ENCODE measurements at regions not wholly inside any gene's neighbourhood (a gene's known extent, or its start where the extent isn't known, plus 50 kb on each side); places are given as distances from the start of the nearest gene placed in this dataset. TPM values are rescaled to one million over a fixed set of nuclear protein-coding genes. Genes with fewer than 3 reads are reported as not detected.

GRCh38 chr12:56839489-56839848 lies 76.3 kb downstream of the HSD17B6 start:
- Histone ChIP-seq H3K9me3 (ENCODE audit: control insufficient read depth, insufficient read depth, low read length) (no peaks in the 10 kb centered on the region), H3K27me3 (ENCODE audit: control insufficient read depth, insufficient read depth, low read length) (peaks cover 9% of the 10 kb centered on the region), H3K4me3 (ENCODE audit: low read depth, low read length) (no peak overlapping the region), H3K27ac (ENCODE audit: low read depth, low read length) (no peak overlapping the region)
- POLR2A ChIA-PET: no interaction called here
- CTCF ChIA-PET: interaction anchor here (1.1 to 1.4 kb wide), 2 partner anchors 17 to 149 kb away, joined by 3 to 19 read pairs; no protein-coding TSS in a partner anchor
- DNase-seq (ENCODE audit: low read depth, low spot score): no peak
- no peak for TF ChIP-seq CTCF (IDR thresholded peaks at IDR 0.05; ENCODE audit: low read depth, low read length)

GRCh38 chr12:56838621-56839488 lies 75.7 kb downstream of the HSD17B6 start:
- ChIA-PET CTCF (interaction anchor here (0.5 to 1.4 kb wide), 2 partner anchors 82 to 149 kb away, joined by 5 to 19 read pairs; no protein-coding TSS in a partner anchor), POLR2A (no interaction called here)
- Histone ChIP-seq H3K4me3 (ENCODE audit: low read depth, low read length) (no peak overlapping the region), H3K27ac (ENCODE audit: low read depth, low read length) (no peak overlapping the region), H3K9me3 (ENCODE audit: control insufficient read depth, insufficient read depth, low read length) (no peaks in the 10 kb centered on the region), H3K27me3 (ENCODE audit: control insufficient read depth, insufficient read depth, low read length) (peaks cover 9% of the 10 kb centered on the region)
- no peak for TF ChIP-seq CTCF (IDR thresholded peaks at IDR 0.05; ENCODE audit: low read depth, low read length)
- no peak for DNase-seq (ENCODE audit: low read depth, low spot score)

Small RNAs in the stretch of these regions (small RNA-seq; reads per million reads assigned to genes)
- not detected for gene AC121758.2 (ENCODE audit: insufficient read length, low read depth)
- not detected for gene RF00554 (ENCODE audit: insufficient read length, low read depth)

Measured in AG04450 (cell line).